A549 (cell line): ENCODE measurements at regions not wholly inside any gene's neighbourhood (a gene's known extent, or its start where the extent isn't known, plus 50 kb on each side); places are given as distances from the start of the nearest gene placed in this dataset.

Source experiments
- ATAC-seq, 2 experiments: fragments of 200-7000 bp in 1 of 2; fragments of >200 bp in 1 of 2; cut with Nextera tagmentation in 1 of 2; cut with Tn5 transposase in 1 of 2; 3 replicates each; pipeline versions ENCODE4 v1.8.0 to v1.9.1; 2018 to 2020; ENCODE audit warnings: mild to moderate bottlenecking in 1 of 2, moderate library complexity in 1 of 2
- CTCF ChIA-PET: fragments of 300-600 bp; sonication (Branson Sonifier 250); formaldehyde crosslinking; extraction: SDS; loops from one replicate; lab custom pipeline; 2021; ENCODE audit warnings: antibody characterized with exemption, inconsistent platforms; lab: Yijun Ruan, JAX
- POLR2A ChIA-PET: fragments of 350-600 bp; formaldehyde crosslinking; extraction: SDS; loops from one replicate; lab custom pipeline; 2021; ENCODE audit warnings: antibody characterized with exemption, inconsistent platforms; lab: Yijun Ruan, JAX
- DNase-seq, 2 experiments: peaks; one replicate each; pipeline versions ENCODE4 v3.0.0 to v3.0.0-alpha.2; 2011 to 2016; ENCODE audit warnings: low read depth in 1 of 2, low spot score in 1 of 2
- FAIRE-seq: peaks from 2 replicates; lab custom pipeline; 2011; peaks lifted over from hg19 to GRCh38; lab: Jason Lieb, UNC
- H3K27ac ChIP-seq, 2 experiments: fragments of >200 bp; sonication (Bioruptor Twin); formaldehyde crosslinking; 3 replicates each; pipeline ENCODE4 v1.5.1; 2016 to 2017
- H3K4me1 ChIP-seq: fragments of >200 bp; sonication (Bioruptor Twin); formaldehyde crosslinking; 3 replicates; pipeline ENCODE4 v1.6.1; 2016
- H3K4me2 ChIP-seq: fragments of >200 bp; sonication (Bioruptor Twin); formaldehyde crosslinking; 3 replicates; pipeline ENCODE4 v1.6.1; 2016
- H3K4me3 ChIP-seq: fragments of >200 bp; sonication (Bioruptor Twin); formaldehyde crosslinking; 3 replicates; pipeline ENCODE4 v1.5.1; 2016
- H3K9me3 ChIP-seq: fragments of >200 bp; sonication (Bioruptor Twin); formaldehyde crosslinking; 3 replicates; pipeline ENCODE4 v1.6.1; 2016
- CBX8 ChIP-seq: fragments of 200-600 bp; sonication (generic); IDR thresholded peaks from 2 replicates; pipeline ENCODE4 v1.6.1; 2016
- CEBPB ChIP-seq, 2 experiments: fragments of >200 bp in 1 of 2; sonication (Bioruptor Twin) in 1 of 2; formaldehyde crosslinking in 1 of 2; IDR thresholded peaks; 2 replicates each; pipeline ENCODE4 v1.6.1; 2012 to 2016
- CTCF ChIP-seq: fragments of >200 bp; sonication (Bioruptor Twin); formaldehyde crosslinking; IDR thresholded peaks from 3 replicates; pipeline ENCODE4 v1.5.1; 2016
- E2F6 ChIP-seq: IDR thresholded peaks from 2 replicates; pipeline ENCODE4 v1.6.1; 2012; ENCODE audit warnings: low read depth, borderline replicate concordance
- EHF ChIP-seq: fragments of 250-450 bp; sonication (Bioruptor Pico); IDR thresholded peaks from 2 replicates; pipeline ENCODE4 v1.5.0; 2020; ENCODE audit warnings: mild to moderate bottlenecking
- ELK1 ChIP-seq: fragments of 150-350 bp; IDR thresholded peaks from 2 replicates; pipeline ENCODE4 v1.6.1; 2014; ENCODE audit warnings: low read depth, mild to moderate bottlenecking, low read length
- EP300 ChIP-seq, 2 experiments: fragments of >200 bp; sonication (Bioruptor Twin); formaldehyde crosslinking; IDR thresholded peaks; 2 replicates in 1 of 2; 3 replicates in 1 of 2; pipeline ENCODE4 v1.6.1; 2016 to 2017
- FOSL2 ChIP-seq, 2 experiments: fragments of 450-650 bp in 1 of 2; fragments of >200 bp in 1 of 2; sonication (Bioruptor Twin) in 1 of 2; formaldehyde crosslinking; IDR thresholded peaks; 2 replicates each; pipeline versions ENCODE4 v1.5.0 to v1.6.1; 2016 to 2020; ENCODE audit warnings: mild to moderate bottlenecking in 1 of 2, moderate library complexity in 1 of 2
- HES2 ChIP-seq: fragments of >200 bp; sonication (Bioruptor Twin); formaldehyde crosslinking; IDR thresholded peaks from 2 replicates; pipeline ENCODE4 v1.6.1; 2016
- HMGXB4 ChIP-seq: fragments of 250-450 bp; sonication (Bioruptor Pico); IDR thresholded peaks from 2 replicates; pipeline ENCODE4 v1.5.0; 2021; ENCODE audit warnings: mild to moderate bottlenecking, moderate library complexity, borderline replicate concordance
- KDM1A ChIP-seq: fragments of 200-600 bp; sonication (generic); IDR thresholded peaks from 2 replicates; pipeline ENCODE4 v1.6.1; 2016; ENCODE audit warnings: low read depth, mild to moderate bottlenecking
- KDM5A ChIP-seq: fragments of 200-600 bp; sonication (generic); IDR thresholded peaks from 2 replicates; pipeline ENCODE4 v1.6.1; 2016; ENCODE audit warnings: antibody characterized with exemption, mild to moderate bottlenecking
- MAFK ChIP-seq: fragments of 450-650 bp; IDR thresholded peaks from 2 replicates; pipeline ENCODE4 v1.6.1; 2014; ENCODE audit not compliant: partially characterized antibody
- NPAS2 ChIP-seq: fragments of 250-450 bp; sonication (Bioruptor Pico); IDR thresholded peaks from 2 replicates; pipeline ENCODE4 v1.8.0; 2022; ENCODE audit warnings: mild to moderate bottlenecking, moderate library complexity, borderline replicate concordance
- NR3C1 ChIP-seq: fragments of >200 bp; sonication (Bioruptor Twin); formaldehyde crosslinking; IDR thresholded peaks from 3 replicates; pipeline ENCODE4 v1.6.1; 2017
- PHF8 ChIP-seq: fragments of 200-600 bp; sonication (generic); IDR thresholded peaks from 2 replicates; pipeline ENCODE4 v1.6.1; 2016; ENCODE audit warnings: low read depth, mild to moderate bottlenecking, antibody characterized with exemption, moderate library complexity, borderline replicate concordance
- POLR2A ChIP-seq: IDR thresholded peaks from 2 replicates; pipeline ENCODE4 v1.6.1; 2012; ENCODE audit warnings: mild to moderate bottlenecking, low read length
- POLR2AphosphoS2 ChIP-seq: conservative IDR thresholded peaks from 2 replicates; pipeline ENCODE4 v1.6.1; 2012; ENCODE audit warnings: low read length, improper control_type of control experiment, inconsistent platforms
- RARB ChIP-seq: fragments of 250-450 bp; sonication (Bioruptor Pico); IDR thresholded peaks from 2 replicates; pipeline ENCODE4 v1.8.0; 2021; ENCODE audit warnings: mild to moderate bottlenecking, moderate library complexity
- ZFP36 ChIP-seq: fragments of 450-650 bp; IDR thresholded peaks from 2 replicates; pipeline ENCODE4 v1.6.1; 2014; ENCODE audit warnings: borderline replicate concordance; ENCODE audit not compliant: partially characterized antibody
- ZNF302 ChIP-seq: fragments of 250-450 bp; sonication (Bioruptor Pico); IDR thresholded peaks from 2 replicates; pipeline ENCODE4 v1.9.0; 2021; ENCODE audit warnings: inconsistent platforms, mild to moderate bottlenecking, moderate library complexity
- WGBS: methylation state at CpG from one replicate; pipeline ENCODE4 v1.1.6; 2017; ENCODE audit errors: missing lambda C conversion rate; 5-methylcytosine and 5-hydroxymethylcytosine counted together

- POLR2A ChIA-PET, result no interaction called here
- ATAC-seq, result no peak
- Histone ChIP-seq H3K27ac (no peak overlapping the region), H3K4me1 (no peaks in the 10 kb centered on the region), H3K4me2 (no peak overlapping the region), H3K9me3 (no peaks in the 10 kb centered on the region), H3K4me3 (no peak overlapping the region)
- 32% methylated on average over 3 of the region's 3 CpGs for WGBS
- FAIRE-seq, result no peak
- CTCF ChIA-PET, result no interaction called here
- no peak for DNase-seq
- no peak for TF ChIP-seq ZNF302 (CRISPR knock-in tag)
- no peak for TF ChIP-seq EHF (CRISPR knock-in tag)
- TF ChIP-seq CTCF, result no peak
These were observed 312.6 kb downstream of the C11orf87 start for GRCh38 chr11:109734566-109734965.

GRCh38 chr11:109735128-109735527 is 313.1 kb downstream of the C11orf87 start:
- H3K4me1 ChIP-seq, result no peaks in the 10 kb centered on the region
- FAIRE-seq, result no peak
- H3K4me2 ChIP-seq, result no peak overlapping the region
- H3K4me3 ChIP-seq, result no peak overlapping the region
- H3K9me3 ChIP-seq, result no peaks in the 10 kb centered on the region
- DNase-seq, result no peak
- H3K27ac ChIP-seq, result no peak overlapping the region
- no peak for ATAC-seq
- CTCF ChIA-PET, result no interaction called here
- TF ChIP-seq PHF8 (no peak), POLR2AphosphoS2 (no peak), ELK1 (no peak), RARB (CRISPR knock-in tag) (no peak), KDM5A (no peak), CBX8 (no peak), KDM1A (no peak), HMGXB4 (CRISPR knock-in tag) (no peak)
- TF ChIP-seq, all 56 proteins: peak for 0
- 71% methylated on average over 2 of the region's 2 CpGs for WGBS
- POLR2A ChIA-PET, result no interaction called here

GRCh38 chr11:109739379-109739778 is 317.4 kb downstream of the C11orf87 start:
- Histone ChIP-seq H3K27ac (no peak overlapping the region), H3K4me2 (no peak overlapping the region), H3K4me1 (no peaks in the 10 kb centered on the region), H3K9me3 (no peaks in the 10 kb centered on the region), H3K4me3 (no peak overlapping the region)
- no peak for ATAC-seq
- FAIRE-seq, result no peak
- no peak for TF ChIP-seq CBX8
- no peak for TF ChIP-seq NPAS2
- TF ChIP-seq MAFK, result no peak
- TF ChIP-seq FOSL2 (IDR thresholded peaks at IDR 0.05), result no peak
- no peak for TF ChIP-seq FOSL2 (CRISPR knock-in tag; IDR thresholded peaks at IDR 0.05)
- no peak for TF ChIP-seq HES2
- no peak for TF ChIP-seq HMGXB4 (CRISPR knock-in tag)
- no peak for TF ChIP-seq NR3C1
- TF ChIP-seq CEBPB (IDR thresholded peaks at IDR 0.05), result no peak
- TF ChIP-seq ZFP36, result no peak
- TF ChIP-seq E2F6, result no peak
- no peak for TF ChIP-seq POLR2A
- TF ChIP-seq EP300 (IDR thresholded peaks at IDR 0.05), result no peak
- ChIA-PET CTCF (interaction anchor here (0.6 kb wide), 1 partner anchor 1159 kb away, joined by 3 read pairs; no protein-coding TSS in a partner anchor), POLR2A (no interaction called here)
- WGBS, result 14% methylated on average over 2 of the region's 2 CpGs
- no peak for DNase-seq
